SHP77 treated with DMSO at 0.1 percent for 48 hours (cell line): ENCODE measurements at regions not wholly inside any gene's neighbourhood (a gene's known extent, or its start where the extent isn't known, plus 50 kb on each side); places are given as distances from the start of the nearest gene placed in this dataset.

Experiments
- DNase-seq: peaks from one replicate; lab custom pipeline; 2025; lab: John Stamatoyannopoulos, UW

- DNase-seq, result no peak
Observed at GRCh38 chr18:29531746-29532145, 1354.8 kb upstream of the CDH2 start.

GRCh38 chr18:29523371-29523770 lies 1346.4 kb upstream of the CDH2 start:
- no peak for DNase-seq

- no peak for DNase-seq
Observed at GRCh38 chr18:29512761-29513160, 1335.8 kb upstream of the CDH2 start.

- no peak for DNase-seq
Observed at GRCh38 chr18:29512203-29512602, 1335.3 kb upstream of the CDH2 start.

GRCh38 chr18:29501952-29502351 lies 1325.0 kb upstream of the CDH2 start:
- DNase-seq, result no peak

- DNase-seq, result no peak
Observed at GRCh38 chr18:29496152-29496680, 1319.3 kb upstream of the CDH2 start.

GRCh38 chr18:29494371-29494770 lies 1317.4 kb upstream of the CDH2 start:
- DNase-seq, result no peak

GRCh38 chr18:29491907-29492306 lies 1315.0 kb upstream of the CDH2 start:
- no peak for DNase-seq

GRCh38 chr18:29488617-29489016 lies 1311.7 kb upstream of the CDH2 start:
- DNase-seq, result no peak

- no peak for DNase-seq
Observed at GRCh38 chr18:29465526-29465925, 1288.6 kb upstream of the CDH2 start.

GRCh38 chr18:29459972-29460371 lies 1283.0 kb upstream of the CDH2 start:
- no peak for DNase-seq

- no peak for DNase-seq
Observed at GRCh38 chr18:29457316-29457889, 1280.5 kb upstream of the CDH2 start.

- no peak for DNase-seq
Observed at GRCh38 chr18:29449424-29449823, 1272.5 kb upstream of the CDH2 start.

- no peak for DNase-seq
Observed at GRCh38 chr18:29439398-29439797, 1262.5 kb upstream of the CDH2 start.

GRCh38 chr18:29436459-29436858 lies 1259.5 kb upstream of the CDH2 start:
- DNase-seq, result no peak

- no peak for DNase-seq
Observed at GRCh38 chr18:29434650-29435049, 1257.7 kb upstream of the CDH2 start.

GRCh38 chr18:29430416-29430815 lies 1253.5 kb upstream of the CDH2 start:
- no peak for DNase-seq

- DNase-seq, result no peak
Observed at GRCh38 chr18:29418136-29418535, 1241.2 kb upstream of the CDH2 start.

GRCh38 chr18:29406996-29407395 lies 1230.1 kb upstream of the CDH2 start:
- no peak for DNase-seq

GRCh38 chr18:29397536-29397935 lies 1220.6 kb upstream of the CDH2 start:
- no peak for DNase-seq

GRCh38 chr18:29383311-29384273 lies 1206.7 kb upstream of the CDH2 start:
- no peak for DNase-seq

- DNase-seq, result no peak
Observed at GRCh38 chr18:29378651-29379136, 1201.8 kb upstream of the CDH2 start.

- DNase-seq, result no peak
Observed at GRCh38 chr18:29377346-29377745, 1200.4 kb upstream of the CDH2 start.
